C4-2B (cell line): ENCODE measurements at regions not wholly inside any gene's neighbourhood (a gene's known extent, or its start where the extent isn't known, plus 50 kb on each side); places are given as distances from the start of the nearest gene placed in this dataset.

Experiments used
- H3K27ac ChIP-seq: fragments of 450-650 bp; 2 replicates; pipeline ENCODE4 v1.5.1; 2017
- CTCF ChIP-seq: fragments of 450-650 bp; conservative IDR thresholded peaks from 2 replicates; pipeline ENCODE4 v1.5.1; 2017; ENCODE audit warnings: mild to moderate bottlenecking
- ZFX ChIP-seq: fragments of 450-650 bp; IDR thresholded peaks from 2 replicates; pipeline ENCODE4 v1.6.1; 2017

DNA sequence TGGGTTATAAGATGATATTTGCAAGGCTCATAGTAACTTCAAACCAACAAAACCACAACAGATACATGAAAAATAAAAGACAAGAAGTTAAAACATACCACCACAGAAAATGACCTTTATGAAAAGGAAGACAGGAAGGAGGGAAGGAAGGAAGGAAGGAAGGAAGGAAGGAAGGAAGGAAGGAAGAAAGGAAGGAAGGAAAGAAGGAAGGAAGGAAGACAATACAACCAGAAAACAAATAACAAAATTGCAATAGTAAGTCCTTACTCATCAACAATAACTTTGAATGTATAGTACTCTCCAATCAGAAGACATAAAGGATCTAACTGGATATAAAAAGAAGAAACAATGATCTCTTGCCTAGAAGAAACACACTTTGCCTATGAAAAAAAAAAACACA lies 287.4 kb upstream of the DCBLD2 start:
- no peak overlapping the region for H3K27ac ChIP-seq
- TF ChIP-seq ZFX (no peak), CTCF (no peak)

DNA sequence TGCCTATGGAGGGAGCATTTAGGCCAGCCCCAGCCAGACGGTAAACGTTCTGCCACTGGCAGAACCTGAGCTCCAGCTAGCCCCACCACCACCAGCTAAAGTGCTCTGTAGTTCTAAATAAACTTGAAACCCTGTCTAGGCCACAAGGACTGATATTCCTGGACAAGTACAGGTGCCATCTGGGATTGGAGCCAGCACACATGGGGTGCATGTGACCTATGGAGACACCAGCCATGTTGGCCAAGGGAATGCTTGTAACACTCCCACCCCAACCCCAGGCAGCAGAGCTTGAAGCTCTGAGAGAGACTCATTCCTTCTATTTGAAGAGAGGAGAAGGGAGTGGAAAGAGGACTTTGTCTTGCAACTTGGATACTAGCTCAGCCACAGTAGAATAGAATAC lies 284.5 kb upstream of the DCBLD2 start:
- no peak for TF ChIP-seq CTCF
- no peak for TF ChIP-seq ZFX
- H3K27ac ChIP-seq: no peak overlapping the region

DNA sequence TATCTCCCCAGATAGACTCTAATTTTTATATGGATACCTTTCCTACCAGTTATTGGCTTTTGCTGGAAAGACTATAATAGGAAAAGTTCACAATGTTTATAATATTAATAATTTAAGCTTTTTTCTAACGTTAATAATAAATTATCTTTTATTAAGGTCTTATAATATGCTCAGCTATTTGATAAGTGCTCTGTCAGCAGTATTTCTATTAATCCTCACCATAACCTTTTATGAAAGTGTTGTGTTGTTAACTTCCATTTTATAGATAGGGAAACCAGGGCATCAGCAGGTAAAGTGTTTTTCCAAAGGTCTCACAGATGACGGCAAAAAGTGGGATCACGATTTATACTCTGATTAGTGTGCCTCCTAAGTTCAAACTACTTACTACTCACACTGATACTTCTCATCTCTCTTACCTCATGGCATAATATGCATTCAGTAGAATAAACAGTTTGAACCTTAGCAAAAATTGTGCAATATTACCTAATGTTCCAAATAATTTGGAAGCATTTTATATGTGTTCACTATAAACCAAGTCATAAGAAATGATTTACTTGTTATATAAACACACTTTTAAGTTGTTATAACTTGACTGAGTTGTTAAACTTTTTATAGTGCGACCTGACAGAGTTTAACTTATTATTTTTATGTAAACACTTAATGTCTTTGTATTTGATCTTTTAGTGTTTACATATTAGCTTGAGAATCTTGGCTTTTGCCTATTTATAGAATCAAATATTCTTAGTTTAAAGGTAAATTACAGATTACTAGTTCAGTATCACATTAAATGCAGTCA lies 274.9 kb upstream of the DCBLD2 start:
- no peak for TF ChIP-seq CTCF
- no peak for TF ChIP-seq ZFX
- no peak overlapping the region for H3K27ac ChIP-seq

GRCh38 chr3:99175276-99175812 lies 273.8 kb upstream of the DCBLD2 start:
- no peak for TF ChIP-seq ZFX
- TF ChIP-seq CTCF: no peak
- no peak overlapping the region for H3K27ac ChIP-seq

DNA sequence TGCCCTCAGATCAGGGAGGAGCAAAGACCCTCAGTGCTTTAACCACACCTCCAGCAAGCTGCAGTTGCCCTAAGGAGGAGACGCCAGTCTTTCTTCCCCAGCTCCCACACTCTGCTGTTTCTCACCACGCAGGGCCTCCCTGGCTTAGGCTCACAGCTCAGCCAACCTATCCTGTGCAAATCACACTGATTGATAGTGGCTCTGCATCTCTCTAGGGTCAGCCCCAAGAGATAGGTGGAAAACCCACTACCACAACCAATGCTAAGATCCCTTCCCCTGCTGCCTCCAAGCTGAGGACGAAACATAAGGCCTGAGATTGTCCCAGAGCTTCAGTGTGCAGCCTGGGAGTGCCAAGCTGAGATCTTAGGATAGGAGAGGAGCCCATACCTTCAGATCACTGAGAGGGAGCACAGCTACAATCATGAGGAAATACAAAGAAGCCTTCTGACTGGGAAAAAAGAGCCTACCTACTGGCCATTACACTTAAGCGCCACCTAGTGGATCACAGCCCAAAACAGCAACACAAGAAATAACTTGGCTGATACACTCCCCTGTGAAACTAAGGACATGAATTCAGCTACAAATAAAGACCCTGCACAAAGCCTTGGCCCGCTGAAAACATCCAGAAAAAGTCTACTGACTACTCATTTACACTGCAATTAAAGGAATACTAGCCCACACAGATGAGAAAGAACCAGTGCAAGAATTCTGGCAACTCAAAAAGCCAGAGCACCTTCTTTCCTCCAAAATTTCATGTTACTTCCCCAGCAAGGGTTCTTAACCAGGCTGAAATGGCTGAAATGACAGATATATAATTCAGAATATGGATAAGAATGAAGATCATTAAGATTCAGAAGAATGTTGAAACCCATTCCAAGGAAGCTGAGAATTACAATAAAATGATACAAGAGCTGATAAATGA lies 271.5 kb upstream of the DCBLD2 start:
- H3K27ac ChIP-seq: no peak overlapping the region
- TF ChIP-seq ZFX (no peak), CTCF (peak; percentile 85)

- no peak overlapping the region for H3K27ac ChIP-seq
- no peak for TF ChIP-seq CTCF
- no peak for TF ChIP-seq ZFX
These were observed 270.3 kb upstream of the DCBLD2 start for GRCh38 chr3:99171800-99172199.
